NCI-H2107 treated with DMSO at 0.1 percent for 48 hours (cell line): ENCODE measurements at regions not wholly inside any gene's neighbourhood (a gene's known extent, or its start where the extent isn't known, plus 50 kb on each side); places are given as distances from the start of the nearest gene placed in this dataset.

Experiments
- DNase-seq: peaks from one replicate; lab custom pipeline; 2025; ENCODE audit not compliant: unreplicated experiment; lab: John Stamatoyannopoulos, UW

DNA sequence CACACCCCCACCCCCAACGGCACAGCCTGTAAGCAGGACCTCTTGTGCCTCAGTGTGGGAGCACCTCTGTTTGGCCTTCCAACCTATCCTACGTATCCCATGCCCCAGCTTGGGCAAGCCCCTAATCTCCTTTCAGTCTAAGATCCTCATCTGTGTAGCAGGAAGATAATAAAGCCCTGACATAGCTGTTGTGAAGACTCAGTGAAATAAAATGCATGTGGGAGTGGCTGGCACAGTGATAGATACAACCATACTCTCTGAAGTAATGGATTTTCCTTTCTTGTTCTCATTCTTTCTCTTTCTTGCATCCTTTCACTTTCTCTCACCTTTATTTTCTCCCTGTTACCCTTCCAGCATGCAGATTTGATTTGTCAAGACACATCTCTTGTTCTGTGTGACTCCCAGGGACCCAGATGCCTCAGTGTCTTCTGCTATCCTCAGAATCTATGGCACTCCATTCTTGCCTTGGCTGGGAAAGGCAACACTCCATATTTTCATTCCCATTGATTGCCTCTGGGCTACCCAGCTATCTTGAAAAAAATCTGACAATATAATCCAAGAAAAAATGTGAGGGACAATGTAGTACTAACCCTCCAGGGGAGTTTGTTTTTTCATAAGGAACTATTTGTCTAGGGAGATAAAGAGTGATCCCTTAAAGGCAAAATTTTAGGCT is 207.2 kb upstream of the SETBP1 start:
- DNase-seq: no peak

DNA sequence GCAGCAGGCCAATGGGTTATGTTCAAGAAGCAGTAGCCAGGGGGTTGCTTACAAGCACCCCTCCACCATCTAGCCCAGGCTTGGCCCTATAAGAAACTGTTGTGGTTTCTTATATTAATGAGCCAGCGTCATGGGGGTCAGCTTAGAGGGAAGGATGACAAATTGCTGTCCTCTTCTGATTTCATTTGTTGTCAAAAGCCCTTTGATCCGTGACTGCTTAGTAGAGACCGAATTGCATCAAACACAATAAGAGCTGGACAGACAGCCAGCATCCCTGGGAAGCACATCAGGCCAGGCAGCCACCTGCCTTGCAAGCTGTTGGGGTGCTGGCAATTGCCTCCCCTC is 206.6 kb upstream of the SETBP1 start:
- DNase-seq: no peak

DNA sequence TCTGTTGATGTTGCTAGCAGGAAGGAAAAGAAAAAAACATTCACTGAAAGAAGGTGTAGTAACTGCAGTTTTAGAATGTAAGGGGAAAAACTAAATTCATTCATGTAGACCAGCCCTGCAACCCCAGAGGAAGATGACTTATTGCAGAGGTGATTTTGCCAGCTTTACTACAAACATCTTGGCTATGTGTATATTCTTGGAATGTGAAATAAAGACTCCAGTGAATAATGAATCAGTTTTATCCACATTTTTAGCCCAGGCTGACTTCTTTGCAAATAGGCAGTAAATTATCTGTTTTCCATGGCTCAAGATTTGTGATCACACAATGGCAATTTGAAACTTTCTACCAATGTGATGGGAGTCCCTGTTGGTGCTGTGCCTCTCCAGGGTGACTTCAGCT is 206.1 kb upstream of the SETBP1 start:
- no peak for DNase-seq

DNA sequence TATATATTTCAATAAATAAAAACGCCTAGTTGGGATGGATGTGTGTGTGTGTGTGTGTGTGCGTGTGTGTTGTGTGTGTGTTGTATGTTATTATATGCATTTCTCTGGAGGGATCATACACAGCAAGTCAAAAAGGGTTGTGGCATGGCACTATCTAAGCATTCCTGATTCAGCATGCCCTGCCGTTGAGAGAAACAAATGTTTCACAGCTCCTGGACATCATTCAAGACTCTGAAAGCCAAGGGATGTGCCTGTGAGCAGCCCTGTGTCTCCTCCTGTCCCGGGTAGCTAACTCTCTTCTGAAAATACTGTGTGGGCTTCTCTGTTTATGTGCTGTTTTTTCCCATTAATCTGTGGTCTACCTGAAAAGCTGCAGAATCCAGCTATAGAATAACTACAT is 197.9 kb upstream of the SETBP1 start:
- no peak for DNase-seq

DNA sequence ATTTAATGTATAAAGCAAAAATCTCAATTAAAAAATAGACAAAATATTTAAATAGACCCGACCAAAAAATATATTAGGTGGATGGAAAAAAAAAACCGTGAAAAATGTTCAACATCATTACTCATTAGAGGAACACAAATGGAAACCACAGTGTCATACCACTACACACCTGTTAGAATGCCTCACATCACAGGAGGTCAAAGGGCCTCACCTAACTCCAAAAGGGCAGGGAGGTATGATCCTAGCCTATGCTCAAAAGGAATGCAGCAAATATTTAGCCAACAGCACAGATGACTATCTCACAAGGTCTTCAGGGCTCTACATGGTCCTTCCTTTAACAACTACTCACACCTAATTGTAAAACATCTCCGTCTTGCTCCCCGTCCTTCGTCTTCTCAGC is 185.5 kb upstream of the SETBP1 start:
- no peak for DNase-seq

DNA sequence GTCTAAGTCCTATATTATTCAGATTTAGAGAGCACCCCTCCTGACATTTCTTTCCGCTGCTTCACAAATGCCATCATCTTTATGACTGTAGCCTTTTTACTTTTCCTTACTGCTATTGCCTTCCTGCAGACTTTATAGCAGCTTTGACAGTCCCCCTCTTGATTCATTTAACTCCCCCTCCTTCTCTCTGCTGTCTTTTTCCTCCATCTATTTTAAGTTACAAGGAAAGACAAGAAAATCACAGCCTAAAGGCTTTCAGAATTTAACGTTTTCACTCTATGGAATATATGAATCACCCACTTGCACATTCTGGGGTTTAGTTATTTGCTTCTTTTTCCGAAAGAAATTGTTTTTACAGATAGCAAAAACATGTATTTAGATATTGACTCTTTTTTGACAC is 183.4 kb upstream of the SETBP1 start:
- DNase-seq: no peak

DNA sequence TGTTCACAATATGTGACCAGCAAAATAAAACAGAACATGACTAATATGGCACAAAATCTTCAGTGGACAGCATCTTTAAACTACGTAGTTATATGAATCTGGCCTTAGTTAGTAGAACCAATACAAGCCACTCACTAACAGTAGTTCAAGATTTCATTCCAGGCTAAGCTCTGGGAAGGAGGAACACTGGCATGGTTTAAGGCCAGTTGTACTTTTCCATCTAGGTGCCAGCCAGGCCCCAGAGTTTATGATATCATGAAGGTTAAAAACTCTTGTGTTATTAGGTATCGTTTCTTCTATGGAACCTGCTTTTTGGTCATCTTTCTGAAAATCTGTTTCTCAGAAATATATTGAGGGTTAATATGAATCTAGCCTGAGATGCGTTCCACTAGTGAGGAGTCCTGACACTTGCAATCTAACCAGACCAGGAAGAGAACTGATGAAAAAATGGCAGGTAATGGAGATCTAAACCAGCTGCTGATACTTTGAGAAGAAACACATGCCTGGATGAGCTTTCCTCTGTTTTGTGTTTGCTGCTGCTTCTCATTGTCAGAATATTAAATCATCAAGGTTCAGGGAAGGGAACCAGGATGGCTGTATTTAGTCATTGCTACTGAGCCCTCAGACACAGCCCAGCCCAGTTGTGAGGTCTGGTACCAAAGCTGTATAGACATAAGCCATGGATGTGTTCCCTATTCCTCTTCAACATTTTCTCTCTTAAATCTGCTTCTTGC is 182.8 kb upstream of the SETBP1 start:
- no peak for DNase-seq

DNA sequence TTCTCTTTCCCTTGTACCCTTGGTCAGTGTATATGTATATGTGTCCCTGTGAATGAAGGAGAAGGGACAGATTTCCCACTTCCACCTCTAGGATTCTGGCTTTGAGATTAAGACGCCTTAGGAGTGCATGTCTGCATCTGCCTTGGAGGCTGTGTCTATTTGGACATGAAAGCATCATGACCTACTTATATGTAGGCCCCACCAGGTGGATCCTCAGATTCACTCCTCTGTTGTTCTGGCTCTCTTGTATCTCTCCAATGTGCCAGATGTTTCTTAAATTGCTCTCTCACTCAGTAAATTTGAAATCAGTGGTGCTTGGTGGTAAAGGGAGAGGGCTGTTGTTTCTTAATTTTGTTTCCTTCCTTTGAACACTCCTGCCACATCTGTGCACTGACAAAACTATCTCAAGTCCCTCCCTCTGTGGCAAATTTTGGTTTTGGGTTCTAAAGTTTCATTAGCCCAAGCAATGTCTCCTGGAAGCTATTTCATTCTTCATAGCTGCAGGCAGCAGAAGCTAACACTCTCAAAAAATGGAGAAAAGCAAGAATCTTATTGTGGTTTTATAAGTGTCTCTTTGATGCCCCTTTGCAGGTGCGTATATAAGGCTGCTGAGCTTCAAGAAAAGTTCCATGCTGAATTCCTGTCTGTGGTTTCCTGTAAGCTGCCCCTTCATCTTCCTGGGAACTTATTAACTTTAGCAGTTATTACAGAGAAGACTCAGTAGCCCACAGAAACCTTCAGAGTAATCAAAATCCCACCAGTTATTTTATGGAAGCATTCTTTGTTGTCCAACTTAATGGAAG is 179.7 kb upstream of the SETBP1 start:
- no peak for DNase-seq

DNA sequence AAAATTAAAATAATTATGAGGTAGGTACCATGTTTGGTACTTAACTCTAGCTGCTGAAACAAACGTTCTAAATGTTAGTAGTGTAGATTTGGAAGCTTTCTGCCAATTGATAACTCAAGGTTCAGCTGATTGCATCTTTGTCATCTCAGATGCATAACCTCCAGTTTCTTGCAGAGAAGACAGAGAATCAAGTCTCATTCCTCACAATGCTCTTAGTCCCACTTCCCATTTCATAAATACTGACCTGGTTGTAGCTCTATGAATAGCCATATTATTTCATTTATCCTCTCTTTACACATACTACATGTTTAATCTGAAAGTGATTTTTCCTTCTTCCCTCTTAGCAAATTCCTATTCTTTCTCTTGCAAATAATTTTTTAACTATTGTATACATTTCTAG is 178.5 kb upstream of the SETBP1 start:
- DNase-seq: no peak

DNA sequence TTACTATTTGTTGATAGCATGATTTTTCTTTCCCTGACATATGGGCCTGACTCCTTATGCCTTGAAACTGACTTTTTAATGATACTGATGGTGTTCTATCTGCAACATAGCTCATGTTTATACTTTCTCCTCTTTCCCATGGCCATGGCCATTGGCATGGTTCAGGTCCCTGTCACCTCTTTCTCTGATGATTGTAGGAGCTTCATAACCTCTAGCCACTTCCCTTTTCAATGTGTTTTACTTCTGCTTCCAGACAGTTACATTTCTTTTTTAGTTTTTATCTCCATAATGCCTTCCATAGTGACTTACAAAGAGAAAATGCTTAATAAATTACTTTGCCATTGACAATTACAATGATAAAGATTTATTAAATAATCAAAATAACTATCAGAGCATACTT is 177.9 kb upstream of the SETBP1 start:
- DNase-seq: no peak

DNA sequence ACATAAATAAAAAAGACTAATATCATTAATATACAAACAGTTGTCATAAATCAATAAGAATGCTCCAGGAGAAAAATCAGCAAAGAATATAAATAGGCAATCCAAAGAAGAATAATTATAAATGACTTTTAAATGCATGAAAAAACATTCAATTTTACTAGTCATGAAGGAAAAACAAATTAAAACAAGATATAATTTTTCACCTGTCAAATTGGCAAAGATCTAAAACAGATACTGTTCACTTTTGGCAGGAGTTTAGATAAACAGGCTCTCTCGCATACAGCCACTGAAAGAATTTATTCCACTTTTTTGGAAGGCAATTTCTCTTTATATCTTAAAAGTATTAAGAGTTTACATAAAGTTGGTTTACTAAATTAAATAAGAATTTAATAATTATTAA is 176.8 kb upstream of the SETBP1 start:
- no peak for DNase-seq

DNA sequence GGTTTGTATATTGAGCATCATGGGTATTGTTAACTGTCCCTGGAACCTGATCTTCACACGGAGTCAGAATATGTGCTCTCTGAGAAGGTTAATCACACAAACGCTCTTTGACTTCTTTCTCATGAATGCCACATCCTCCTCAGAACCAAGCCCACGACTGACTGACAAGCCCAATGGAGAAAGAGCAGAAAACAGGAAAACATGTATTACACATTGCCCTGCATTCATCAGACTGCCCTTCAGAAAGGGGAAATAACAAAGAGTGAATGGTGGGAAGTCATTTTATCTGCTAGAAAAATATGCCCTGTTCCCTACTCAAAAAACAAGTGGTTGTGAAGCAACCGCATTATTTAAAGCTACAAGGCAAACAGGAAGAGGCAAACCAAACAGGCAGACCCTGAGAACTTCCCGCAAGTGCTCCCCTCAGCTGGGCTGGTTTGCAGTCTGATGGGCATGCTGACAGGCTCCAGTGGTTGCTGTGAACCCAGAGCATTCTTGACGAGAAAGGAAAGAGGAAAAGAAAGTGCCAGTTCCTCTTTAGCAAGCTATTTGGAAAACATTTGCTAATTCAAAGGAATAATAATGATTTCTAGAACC is 172.9 kb upstream of the SETBP1 start:
- no peak for DNase-seq

DNA sequence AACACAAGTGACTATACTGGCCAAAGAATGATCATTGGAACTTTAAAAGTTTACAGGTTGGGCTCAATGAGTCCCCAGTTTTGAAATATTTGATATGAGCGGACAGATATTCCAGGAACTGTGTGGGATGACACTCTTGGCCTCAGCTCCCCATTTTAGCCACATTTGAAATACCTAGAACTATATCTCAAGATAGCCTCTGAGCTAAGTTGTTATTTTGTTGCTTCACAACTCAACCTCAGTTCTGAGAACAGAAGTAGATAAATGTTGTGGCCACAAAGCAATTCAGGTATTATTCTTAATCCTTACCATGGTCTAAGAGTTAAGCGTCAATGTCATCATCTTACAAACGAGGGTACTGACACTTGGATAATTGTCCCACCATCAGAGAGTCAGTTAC is 172.2 kb upstream of the SETBP1 start:
- DNase-seq: no peak

DNA sequence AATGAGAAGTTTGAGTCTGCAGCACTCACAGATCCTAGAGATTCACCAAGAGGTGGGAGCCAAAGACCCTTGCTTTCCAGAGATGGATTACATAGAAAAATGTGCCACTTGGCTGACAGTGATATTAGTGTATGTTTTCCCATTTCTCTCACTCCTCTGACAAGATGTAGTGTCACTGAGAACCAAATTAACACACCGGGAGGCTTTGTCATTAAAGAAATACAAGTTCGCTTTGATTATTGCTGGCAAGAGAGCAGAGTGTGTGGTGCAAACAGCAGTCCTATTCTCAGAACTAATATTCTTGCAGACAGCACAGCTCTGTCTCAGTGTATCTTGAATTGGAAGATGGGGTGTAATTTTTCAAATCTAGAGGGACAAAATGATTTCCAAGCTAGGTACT is 171.6 kb upstream of the SETBP1 start:
- DNase-seq: no peak

DNA sequence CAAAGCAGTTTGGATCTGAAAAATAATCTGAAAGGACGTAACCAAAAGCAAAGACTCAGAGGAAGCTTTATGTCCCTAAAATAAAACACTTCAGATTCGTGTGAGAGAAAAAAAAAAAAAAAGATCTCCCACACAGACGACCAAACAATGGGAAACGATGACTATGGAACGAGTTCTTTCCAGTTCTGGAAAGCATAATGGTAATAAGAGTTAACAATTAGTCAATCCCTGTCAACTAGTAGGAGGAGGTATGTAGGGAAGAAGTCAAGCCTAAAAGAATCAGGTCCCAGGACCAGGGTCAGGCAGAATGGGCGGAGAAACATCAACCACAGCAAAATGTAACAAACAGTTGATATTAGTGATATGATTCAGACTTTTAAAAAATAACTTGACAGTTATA is 170.3 kb upstream of the SETBP1 start:
- DNase-seq: no peak

DNA sequence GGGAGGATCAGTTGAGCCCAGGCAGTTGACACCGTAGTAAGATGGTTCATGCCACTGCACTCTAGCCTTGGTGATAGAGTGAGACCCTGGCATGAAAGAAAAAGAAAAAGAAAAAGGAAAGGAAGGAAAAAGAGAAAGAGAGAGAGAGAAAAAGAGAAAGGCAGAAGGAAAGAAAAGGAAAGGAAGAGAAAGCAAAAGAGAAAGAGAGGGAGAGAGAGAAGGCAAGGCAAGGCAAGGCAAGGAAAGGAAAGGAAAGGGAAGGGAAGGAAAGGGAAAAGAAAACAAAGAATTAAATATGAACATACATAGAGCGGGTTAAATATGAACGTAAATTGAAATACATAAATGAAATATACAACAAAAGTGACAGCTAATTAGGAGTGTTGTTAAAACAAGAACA is 167.5 kb upstream of the SETBP1 start:
- DNase-seq: no peak

DNA sequence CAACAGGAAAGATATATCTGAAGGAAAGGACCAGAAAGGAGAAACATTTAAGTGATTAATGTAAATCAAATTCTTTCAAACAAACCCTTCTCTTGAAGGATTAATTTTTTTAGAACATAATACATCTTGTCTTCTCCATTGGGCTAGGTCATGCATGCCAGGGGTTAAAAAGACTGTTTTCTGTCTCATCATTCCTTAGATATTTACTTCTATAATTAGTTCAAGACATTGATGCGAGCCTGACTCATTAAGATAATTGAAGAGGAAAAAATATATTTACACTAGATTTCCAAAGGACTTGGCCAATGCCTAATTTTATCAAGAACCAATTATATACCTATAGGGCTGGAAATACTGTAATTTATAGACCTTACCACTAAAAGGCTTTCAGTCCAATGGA is 166.6 kb upstream of the SETBP1 start:
- no peak for DNase-seq

DNA sequence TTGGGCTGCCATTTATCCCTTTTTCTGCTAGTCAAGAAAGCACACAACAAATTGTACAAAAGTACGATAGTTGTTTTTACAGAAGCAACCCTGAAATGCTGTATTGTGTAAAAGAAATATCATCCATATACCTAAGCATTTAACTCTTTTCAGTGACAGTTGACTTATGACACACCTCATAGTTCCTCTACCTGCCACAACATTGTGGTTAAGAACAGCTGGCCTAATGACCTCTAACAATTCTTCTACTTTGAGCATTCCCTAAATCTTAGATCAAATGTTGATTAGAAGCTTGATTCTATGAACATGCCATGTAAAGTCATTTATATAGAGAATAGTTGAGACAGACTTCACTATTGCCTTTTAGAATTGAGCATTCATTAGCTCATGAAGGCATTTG is 165.9 kb upstream of the SETBP1 start:
- DNase-seq: no peak

DNA sequence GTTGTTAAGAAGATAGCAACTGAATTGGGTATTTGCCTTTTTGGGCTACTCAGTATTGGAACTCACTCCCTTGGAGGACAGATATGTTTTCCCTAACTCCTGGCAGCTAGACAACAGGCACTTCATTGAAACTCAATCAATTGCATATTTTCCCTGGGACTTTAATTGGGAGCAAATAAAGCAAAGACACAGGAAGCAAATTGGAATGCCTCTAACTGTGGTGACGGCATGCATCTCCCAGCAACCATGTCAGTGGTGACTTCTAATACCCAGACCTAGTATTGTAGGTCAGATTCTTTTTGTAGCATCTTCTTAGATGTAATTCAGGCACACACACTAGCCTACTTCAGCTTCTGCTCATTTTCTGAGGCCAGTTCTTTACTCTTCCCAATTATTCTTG is 164.2 kb upstream of the SETBP1 start:
- no peak for DNase-seq

DNA sequence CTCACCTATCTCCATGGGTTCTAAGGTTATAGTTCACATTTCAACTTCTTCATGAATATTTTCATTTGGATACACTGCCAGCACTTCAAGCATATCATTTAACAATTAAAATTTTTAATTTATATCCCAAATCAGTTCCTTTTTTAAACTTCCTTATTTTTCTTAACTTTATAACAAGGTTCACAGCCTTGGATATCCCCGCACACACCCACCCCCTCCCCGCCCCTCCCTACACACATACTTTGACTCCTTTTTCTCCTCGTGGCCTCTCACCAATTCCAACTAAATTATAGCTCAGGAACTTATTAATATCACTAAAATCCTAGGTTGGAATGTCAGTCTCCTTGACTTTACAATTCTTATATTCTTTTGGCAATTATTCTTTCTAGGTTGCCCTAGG is 163.6 kb upstream of the SETBP1 start:
- DNase-seq: no peak

DNA sequence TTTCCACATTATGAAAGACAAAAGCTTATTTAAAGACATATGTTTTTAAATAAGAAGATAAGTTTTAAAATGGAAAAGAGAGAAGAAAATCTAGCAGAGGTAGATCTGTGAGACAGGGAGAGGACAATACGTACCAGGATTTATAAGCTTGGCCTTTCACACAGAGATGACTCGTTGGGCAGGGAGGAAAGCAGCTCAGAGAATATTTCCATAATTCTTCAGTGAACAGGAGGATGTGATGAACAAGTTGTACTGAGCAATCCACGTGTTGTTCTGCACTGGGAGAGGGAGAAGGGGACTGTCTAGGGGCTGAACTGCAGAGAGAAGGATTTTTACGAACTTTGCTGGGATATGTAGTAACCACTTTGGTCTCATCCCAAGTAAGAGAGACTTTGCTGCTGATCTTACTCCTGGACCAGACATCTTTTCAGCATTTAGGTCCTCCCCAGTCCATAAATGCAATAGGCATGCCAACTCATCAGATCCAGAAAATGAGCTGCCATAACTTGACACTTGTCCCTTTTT is 162.5 kb upstream of the SETBP1 start:
- no peak for DNase-seq

DNA sequence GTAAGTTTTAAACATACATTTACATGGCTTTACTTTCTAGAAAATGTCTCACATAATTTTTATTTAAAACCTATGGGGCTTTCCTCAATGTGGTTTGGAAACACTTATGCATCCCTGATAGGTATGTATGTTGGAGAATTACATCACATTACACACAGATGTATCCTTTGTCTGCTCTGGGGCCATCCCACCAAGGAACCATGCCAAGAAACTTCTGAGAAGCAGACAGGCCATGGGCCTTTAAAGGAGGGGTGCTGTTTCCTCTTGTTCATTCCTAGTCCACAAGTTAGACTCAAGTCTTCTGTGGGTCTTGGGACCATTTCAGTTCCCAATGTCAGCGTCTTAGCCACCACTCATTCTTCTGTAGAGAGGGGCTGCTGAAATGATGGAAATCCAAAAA is 162.0 kb upstream of the SETBP1 start:
- no peak for DNase-seq
